Vagina (tissue), 2 donors: ENCODE measurements at regions not wholly inside any gene's neighbourhood (a gene's known extent, or its start where the extent isn't known, plus 50 kb on each side); places are given as distances from the start of the nearest gene placed in this dataset.

Experiments used
- DNase-seq, 2 donors: peaks; one replicate each; pipeline ENCODE4 v3.0.0-alpha.2; 2017; ENCODE audit errors: extremely low spot score in 2 of 2
- H3K27ac ChIP-seq: fragments of 200-600 bp; sonication (generic); one replicate; pipeline ENCODE4 v1.5.1; 2019
- H3K27me3 ChIP-seq: fragments of 200-600 bp; sonication (generic); one replicate; pipeline ENCODE4 v1.5.1; 2019
- H3K36me3 ChIP-seq, 2 donors: fragments of 200-600 bp; sonication (generic); one replicate each; pipeline ENCODE4 v1.5.1; 2017 to 2019
- H3K4me1 ChIP-seq: fragments of 200-600 bp; sonication (generic); one replicate; pipeline ENCODE4 v1.5.1; 2019
- H3K4me3 ChIP-seq, 2 donors: fragments of 200-600 bp; sonication (generic); 1 replicate in 1 of 2; 2 replicates in 1 of 2; pipeline ENCODE4 v1.5.1; 2016 to 2019
- H3K9me3 ChIP-seq: fragments of 200-600 bp; sonication (generic); one replicate; pipeline ENCODE4 v1.5.1; 2019
- CTCF ChIP-seq, 3 experiments: fragments of 450-650 bp in 2 of 3; fragments of 200-600 bp in 1 of 3; sonication (generic) in 1 of 3; IDR thresholded peaks; one replicate each; pipeline ENCODE4 v1.5.1; 2017 to 2019; ENCODE audit warnings: antibody characterized with exemption in 3 of 3, mild to moderate bottlenecking in 2 of 3, moderate library complexity in 2 of 3
- POLR2A ChIP-seq, 2 donors: fragments of 450-650 bp; IDR thresholded peaks; one replicate each; pipeline ENCODE4 v1.6.1; 2017; ENCODE audit warnings: antibody characterized with exemption in 2 of 2, mild to moderate bottlenecking in 2 of 2, moderate library complexity in 2 of 2
- POLR2AphosphoS5 ChIP-seq, 2 donors: sonication (generic); formaldehyde crosslinking; IDR thresholded peaks; one replicate each; pipeline ENCODE4 v1.9.0; 2017; ENCODE audit warnings: antibody characterized with exemption in 2 of 2, mild to moderate bottlenecking in 2 of 2, low read depth in 1 of 2; ENCODE audit not compliant: insufficient read depth in 1 of 2
- intact Hi-C: fragments of 100-400 bp; cut with DNase I; formaldehyde crosslinking; loops from one replicate; pipeline ENCODE4 v1.15.1; 2023

- intact Hi-C loops: no loop called here
- no peaks in the 10 kb centered on the region for H3K4me1 ChIP-seq
- no peaks in the 10 kb centered on the region for H3K36me3 ChIP-seq
- TF ChIP-seq CTCF (IDR thresholded peaks at IDR 0.05) (no peak), POLR2A (IDR thresholded peaks at IDR 0.05) (no peak), POLR2AphosphoS5 (IDR thresholded peaks at IDR 0.05; ENCODE audit: insufficient read depth in 1 of 2, low read depth in 1 of 2) (no peak)
- no peak overlapping the region for H3K4me3 ChIP-seq
- no peaks in the 10 kb centered on the region for H3K27me3 ChIP-seq
- no peak overlapping the region for H3K27ac ChIP-seq
- H3K9me3 ChIP-seq: no peaks in the 10 kb centered on the region
- DNase-seq: no peak
Observed at GRCh38 chr5:58334035-58334434, 125.9 kb downstream of the PLK2 start.

DNA sequence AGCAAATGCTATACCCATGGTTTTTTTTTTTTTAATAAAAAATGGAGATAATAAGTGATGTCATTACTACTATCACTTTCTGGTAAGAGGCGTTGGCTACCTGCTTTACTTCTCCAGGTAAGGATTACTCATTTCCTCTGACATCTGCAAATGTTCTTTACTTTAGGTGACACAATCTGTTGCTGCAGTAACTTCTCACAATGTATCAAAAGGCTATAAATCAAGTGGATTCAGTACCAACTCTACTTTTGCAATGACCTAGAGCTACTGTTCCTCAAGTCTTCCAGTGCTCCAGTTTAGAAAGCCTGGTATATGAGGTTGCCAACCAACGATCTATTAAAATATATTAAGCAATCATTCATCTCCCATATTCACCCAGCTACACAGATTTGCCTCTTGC, 129.1 kb downstream of the PLK2 start:
- Histone ChIP-seq H3K4me3 (no peak overlapping the region), H3K27ac (no peak overlapping the region), H3K27me3 (no peaks in the 10 kb centered on the region), H3K9me3 (no peaks in the 10 kb centered on the region), H3K4me1 (peaks cover 5% of the 10 kb centered on the region), H3K36me3 (no peaks in the 10 kb centered on the region)
- intact Hi-C loops: no loop called here
- DNase-seq: no peak
- TF ChIP-seq POLR2A (IDR thresholded peaks at IDR 0.05) (no peak), POLR2AphosphoS5 (IDR thresholded peaks at IDR 0.05; ENCODE audit: insufficient read depth in 1 of 2, low read depth in 1 of 2) (peak in 1 of 2 donors; percentile 67)

GRCh38 chr5:58327289-58327688, 132.6 kb downstream of the PLK2 start:
- Histone ChIP-seq H3K27me3 (no peaks in the 10 kb centered on the region), H3K27ac (no peak overlapping the region), H3K4me3 (no peak overlapping the region), H3K9me3 (no peaks in the 10 kb centered on the region), H3K36me3 (no peaks in the 10 kb centered on the region), H3K4me1 (peaks cover 5% of the 10 kb centered on the region)
- DNase-seq: no peak
- no peak for TF ChIP-seq POLR2A (IDR thresholded peaks at IDR 0.05)
- no peak for TF ChIP-seq CTCF (IDR thresholded peaks at IDR 0.05)
- no peak for TF ChIP-seq POLR2AphosphoS5 (IDR thresholded peaks at IDR 0.05; ENCODE audit: insufficient read depth in 1 of 2, low read depth in 1 of 2)
- intact Hi-C loops: no loop called here

DNA sequence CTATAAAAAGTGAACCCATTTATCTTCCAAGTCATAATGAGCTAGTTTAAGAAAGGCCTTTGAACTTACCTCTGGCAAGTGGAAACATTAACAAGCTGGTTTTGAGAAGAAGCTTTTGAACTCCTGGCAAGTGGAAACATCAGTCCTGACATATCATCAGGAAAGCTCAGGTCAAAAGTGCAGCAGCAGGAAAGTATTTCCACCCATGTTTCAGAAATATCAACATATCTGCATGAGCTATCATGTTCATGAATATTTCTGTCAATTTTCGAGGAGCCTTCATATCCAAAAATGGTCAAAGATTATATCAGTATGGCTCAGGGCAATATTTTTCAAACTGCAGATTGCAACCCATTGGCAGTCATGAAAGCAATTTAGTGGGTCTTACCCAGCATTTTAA, 133.9 kb downstream of the PLK2 start:
- intact Hi-C loops: no loop called here
- TF ChIP-seq CTCF (IDR thresholded peaks at IDR 0.05) (no peak), POLR2A (IDR thresholded peaks at IDR 0.05) (no peak), POLR2AphosphoS5 (IDR thresholded peaks at IDR 0.05; ENCODE audit: insufficient read depth in 1 of 2, low read depth in 1 of 2) (no peak)

DNA sequence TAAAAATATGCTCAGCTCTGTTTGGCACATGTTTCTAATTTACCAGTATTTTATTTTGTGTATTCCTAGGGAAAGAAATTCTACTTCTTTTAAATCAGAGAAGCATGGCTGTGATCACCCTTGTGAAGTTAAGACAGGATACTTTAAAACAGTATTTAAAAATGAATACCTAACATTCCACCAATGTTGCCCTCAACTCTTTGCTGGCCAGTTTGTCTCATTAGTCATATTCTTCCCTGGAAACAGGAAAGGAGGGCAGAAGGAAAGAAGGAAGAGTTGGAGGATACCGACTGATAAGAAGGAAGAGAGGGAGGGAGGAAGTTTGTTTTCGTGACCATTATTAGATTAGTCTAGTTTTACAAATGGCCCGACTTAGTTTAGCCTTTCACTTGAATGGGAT, 137.4 kb downstream of the PLK2 start:
- intact Hi-C loops: no loop called here
- no peaks in the 10 kb centered on the region for H3K27me3 ChIP-seq
- H3K36me3 ChIP-seq: no peaks in the 10 kb centered on the region
- H3K4me1 ChIP-seq: peaks cover 5% of the 10 kb centered on the region
- H3K9me3 ChIP-seq: no peaks in the 10 kb centered on the region
- no peak for TF ChIP-seq CTCF (IDR thresholded peaks at IDR 0.05)
- TF ChIP-seq POLR2AphosphoS5 (IDR thresholded peaks at IDR 0.05; ENCODE audit: insufficient read depth in 1 of 2, low read depth in 1 of 2): no peak
- no peak for TF ChIP-seq POLR2A (IDR thresholded peaks at IDR 0.05)
- no peak overlapping the region for H3K27ac ChIP-seq
- no peak overlapping the region for H3K4me3 ChIP-seq
- DNase-seq: no peak

More for the DNA sequence above, 133.9 kb downstream of the PLK2 start:
- no peak overlapping the region for H3K4me3 ChIP-seq
- peaks cover 5% of the 10 kb centered on the region for H3K4me1 ChIP-seq
- no peaks in the 10 kb centered on the region for H3K36me3 ChIP-seq
- no peak for DNase-seq
- no peaks in the 10 kb centered on the region for H3K9me3 ChIP-seq
- no peaks in the 10 kb centered on the region for H3K27me3 ChIP-seq
- H3K27ac ChIP-seq: no peak overlapping the region
